ENCODE measurements at regions not wholly inside any gene's neighbourhood (a gene's known extent, or its start where the extent isn't known, plus 50 kb on each side); places are given as distances from the start of the nearest gene placed in this dataset.

GRCh38 chr20:58045579-58045978 is 182.9 kb downstream of the ANKRD60 start:
- Histone ChIP-seq H3K36me3 (ENCODE audit: control insufficient read depth in 2 of 2, extremely low read depth in 1 of 2, insufficient read depth in 2 of 2, low read length in 2 of 2) (no peaks in the 10 kb centered on the region), H3K4me1 (ENCODE audit: control insufficient read depth, extremely low read depth, insufficient read depth, low read length) (no peaks in the 10 kb centered on the region), H3K27ac (ENCODE audit: control insufficient read depth, insufficient read depth, low read length) (no peak overlapping the region), H3K9me3 (ENCODE audit: control insufficient read depth, low read depth, low read length) (no peaks in the 10 kb centered on the region), H3K9ac (ENCODE audit: control insufficient read depth, extremely low read depth, insufficient read depth, low read length) (no peak overlapping the region), H3K27me3 (ENCODE audit: control insufficient read depth, extremely low read depth, insufficient read depth, low read length) (peaks cover 29% of the 10 kb centered on the region), H3K4me2 (ENCODE audit: control insufficient read depth, extremely low read depth, insufficient read depth, low read depth, low read length) (no peak overlapping the region), H3K79me2 (ENCODE audit: control insufficient read depth, insufficient read depth, low read length) (no peaks in the 10 kb centered on the region), H3K4me3 (ENCODE audit: control insufficient read depth in 2 of 3, extremely low read depth in 1 of 3, insufficient read depth in 2 of 3, low read depth in 1 of 3, low read length in 3 of 3) (no peak overlapping the region), H2AFZ (ENCODE audit: control insufficient read depth, low read length) (no peak overlapping the region), H4K20me1 (ENCODE audit: control insufficient read depth, extremely low read depth, insufficient read depth, low read length) (no peaks in the 10 kb centered on the region), H3K9me1 (ENCODE audit: control insufficient read depth, extremely low read depth, insufficient read depth, low read length) (no peaks in the 10 kb centered on the region)
- no peak for FAIRE-seq
- dilution Hi-C loops (cut with MboI; ENCODE audit: extremely low pct_ligation_motif_present, low sequenced_read_pairs) = no loop called here
- TF ChIP-seq EZH2 (IDR thresholded peaks at IDR 0.05; ENCODE audit: low read length) (no peak), CTCF (optimal IDR thresholded peaks at IDR 0.05 in 1 of 3, IDR thresholded peaks at IDR 0.05 in 1 of 3, conservative IDR thresholded peaks at IDR 0.05 in 1 of 3; ENCODE audit: extremely low read depth in 1 of 3, insufficient read depth in 2 of 3, low read length in 3 of 3) (no peak)
- no peak for DNase-seq (ENCODE audit: low read depth, low spot score)

GRCh38 chr20:58044931-58045555 is 183.4 kb downstream of the ANKRD60 start:
- no peak for FAIRE-seq

More at GRCh38 chr20:58044931-58045555, 183.4 kb downstream of the ANKRD60 start:
- no peaks in the 10 kb centered on the region for H3K36me3 ChIP-seq (ENCODE audit: control insufficient read depth in 2 of 2, extremely low read depth in 1 of 2, insufficient read depth in 2 of 2, low read length in 2 of 2)
- H3K4me3 ChIP-seq (ENCODE audit: control insufficient read depth in 2 of 3, extremely low read depth in 1 of 3, insufficient read depth in 2 of 3, low read depth in 1 of 3, low read length in 3 of 3) = no peak overlapping the region
- no peaks in the 10 kb centered on the region for H3K79me2 ChIP-seq (ENCODE audit: control insufficient read depth, insufficient read depth, low read length)
- no peaks in the 10 kb centered on the region for H3K9me1 ChIP-seq (ENCODE audit: control insufficient read depth, extremely low read depth, insufficient read depth, low read length)
- H2AFZ ChIP-seq (ENCODE audit: control insufficient read depth, low read length) = no peak overlapping the region
- H3K9me3 ChIP-seq (ENCODE audit: control insufficient read depth, low read depth, low read length) = no peaks in the 10 kb centered on the region
- H3K4me2 ChIP-seq (ENCODE audit: control insufficient read depth, extremely low read depth, insufficient read depth, low read depth, low read length) = no peak overlapping the region
- TF ChIP-seq EZH2 (IDR thresholded peaks at IDR 0.05; ENCODE audit: low read length) (no peak), CTCF (optimal IDR thresholded peaks at IDR 0.05 in 1 of 3, IDR thresholded peaks at IDR 0.05 in 1 of 3, conservative IDR thresholded peaks at IDR 0.05 in 1 of 3; ENCODE audit: extremely low read depth in 1 of 3, insufficient read depth in 2 of 3, low read length in 3 of 3) (no peak)
- dilution Hi-C loops (cut with MboI; ENCODE audit: extremely low pct_ligation_motif_present, low sequenced_read_pairs) = no loop called here
- no peaks in the 10 kb centered on the region for H4K20me1 ChIP-seq (ENCODE audit: control insufficient read depth, extremely low read depth, insufficient read depth, low read length)
- peaks cover 34% of the 10 kb centered on the region for H3K27me3 ChIP-seq (ENCODE audit: control insufficient read depth, extremely low read depth, insufficient read depth, low read length)
- H3K4me1 ChIP-seq (ENCODE audit: control insufficient read depth, extremely low read depth, insufficient read depth, low read length) = no peaks in the 10 kb centered on the region
- no peak overlapping the region for H3K9ac ChIP-seq (ENCODE audit: control insufficient read depth, extremely low read depth, insufficient read depth, low read length)
- no peak overlapping the region for H3K27ac ChIP-seq (ENCODE audit: control insufficient read depth, insufficient read depth, low read length)
- no peak for DNase-seq (ENCODE audit: low read depth, low spot score)
